Central memory CD8-positive, alpha-beta T cell (primary cell): ENCODE measurements at regions not wholly inside any gene's neighbourhood (a gene's known extent, or its start where the extent isn't known, plus 50 kb on each side); places are given as distances from the start of the nearest gene placed in this dataset.

ENCODE experiments used
- ATAC-seq: fragments of 150-1000 bp; cut with Tn5 transposase; replicated peaks from 2 replicates; pipeline ENCODE4 v1.10.0; 2022; ENCODE audit warnings: mild to moderate bottlenecking, moderate FRiP score, moderate number of reproducible peaks; ENCODE audit not compliant: poor library complexity, severe bottlenecking; ENCODE audit errors: extremely low read depth
- DNase-seq, 2 donors: peaks; one replicate each; pipeline ENCODE4 v3.0.0; 2021; ENCODE audit warnings: low spot score in 2 of 2
- H3K27ac Mint-ChIP-seq: one replicate; pipeline ENCODE4 v1.8.0; 2022; ENCODE audit warnings: low read depth, mild to moderate bottlenecking, moderate library complexity, mixed read lengths
- H3K27me3 Mint-ChIP-seq: one replicate; pipeline ENCODE4 v1.8.0; 2022; ENCODE audit warnings: mixed read lengths
- H3K36me3 Mint-ChIP-seq: one replicate; pipeline ENCODE4 v1.8.0; 2022; ENCODE audit warnings: mild to moderate bottlenecking, moderate library complexity, mixed read lengths; ENCODE audit not compliant: insufficient read depth
- H3K4me1 Mint-ChIP-seq: one replicate; pipeline ENCODE4 v1.8.0; 2022; ENCODE audit warnings: mixed read lengths
- H3K4me3 Mint-ChIP-seq: one replicate; pipeline ENCODE4 v1.8.0; 2022; ENCODE audit warnings: mild to moderate bottlenecking, moderate library complexity, mixed read lengths
- H3K9me3 Mint-ChIP-seq: one replicate; pipeline ENCODE4 v1.8.0; 2022; ENCODE audit warnings: mixed read lengths

DNA sequence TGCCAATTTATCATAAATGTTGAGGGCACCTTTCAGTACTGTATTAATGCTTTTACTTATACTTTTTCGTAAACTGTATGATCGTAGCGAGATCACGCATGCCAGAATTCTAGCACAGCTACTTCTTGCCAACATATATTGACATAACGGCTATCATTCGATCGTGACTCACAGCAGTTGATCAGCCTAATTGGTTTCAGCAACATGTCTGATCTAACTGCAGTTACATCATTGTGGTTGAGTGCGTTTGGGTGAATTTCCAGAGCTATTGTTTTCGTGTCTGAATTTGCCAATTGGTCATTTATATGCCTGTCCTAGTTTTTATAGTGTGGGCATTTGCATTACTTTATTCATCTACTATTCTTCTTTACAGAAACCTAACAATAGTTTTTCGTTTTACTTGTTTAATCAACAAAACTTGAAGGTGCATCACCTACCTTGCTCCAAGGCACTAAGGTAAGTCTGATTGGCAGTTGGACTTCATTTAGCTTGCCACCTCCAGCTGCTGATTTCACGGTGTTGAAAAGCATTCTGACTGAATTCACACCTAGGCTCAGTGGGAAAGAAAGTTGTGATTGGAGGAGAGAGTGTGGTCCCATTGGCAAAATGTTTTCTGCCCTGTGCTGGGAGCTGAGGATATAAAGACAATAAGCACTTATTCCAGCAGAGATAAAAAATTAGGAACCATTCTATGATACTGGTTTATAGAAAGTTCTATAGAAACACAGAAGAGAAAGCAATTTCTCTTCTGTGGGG lies 120.9 kb upstream of the RGMA start:
- peaks cover 20% of the 10 kb centered on the region for H3K27me3 Mint-ChIP-seq
- no peaks in the 10 kb centered on the region for H3K36me3 Mint-ChIP-seq
- DNase-seq (no peak), ATAC-seq (no peak)
- H3K4me3 Mint-ChIP-seq, result no peak overlapping the region
- H3K9me3 Mint-ChIP-seq, result no peaks in the 10 kb centered on the region
- no peaks in the 10 kb centered on the region for H3K4me1 Mint-ChIP-seq
- no peak overlapping the region for H3K27ac Mint-ChIP-seq

DNA sequence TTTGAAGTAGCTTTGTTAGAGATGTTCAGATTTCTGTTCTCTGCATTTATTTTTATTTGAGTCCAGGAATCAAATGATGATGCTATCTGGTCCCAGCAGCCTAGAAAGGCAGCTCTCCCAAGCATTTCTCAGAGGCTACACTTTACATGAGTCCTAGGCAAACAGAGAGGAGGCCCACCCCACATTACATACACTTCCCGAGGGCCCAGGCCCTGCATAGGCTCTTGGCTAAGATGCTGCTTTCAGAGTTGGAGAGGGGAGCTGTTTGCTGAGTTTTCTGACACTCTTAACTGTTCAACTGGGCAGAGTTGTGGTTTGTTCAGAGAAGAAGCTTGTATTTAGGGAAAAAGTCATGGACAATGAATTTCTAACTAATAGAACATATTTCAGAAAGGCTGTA lies 117.9 kb upstream of the RGMA start:
- ATAC-seq, result no peak
- Mint-ChIP-seq H3K9me3 (no peaks in the 10 kb centered on the region), H3K36me3 (no peaks in the 10 kb centered on the region), H3K4me1 (no peaks in the 10 kb centered on the region), H3K4me3 (no peak overlapping the region), H3K27ac (no peak overlapping the region), H3K27me3 (peaks cover 26% of the 10 kb centered on the region)
- DNase-seq, result no peak

DNA sequence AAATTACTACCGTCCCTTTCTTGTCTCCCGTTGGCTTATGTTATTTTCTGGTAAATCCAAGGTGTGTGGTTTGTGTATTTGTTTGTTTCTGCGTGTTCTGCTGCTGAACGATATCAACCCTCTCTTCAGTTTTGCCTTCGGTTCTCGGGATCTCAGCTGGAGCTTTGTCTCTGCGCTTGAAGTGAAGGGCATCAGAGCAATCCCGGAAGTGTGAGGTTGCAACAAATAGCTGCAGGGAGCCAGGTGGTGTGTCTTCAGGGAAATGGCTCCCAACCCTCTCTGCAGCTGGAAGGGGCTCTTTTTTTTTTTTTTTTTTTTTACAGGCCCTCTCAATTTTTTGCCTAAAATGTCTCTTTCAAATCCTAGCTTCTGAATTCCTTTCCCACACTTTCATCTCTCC lies 116.4 kb upstream of the RGMA start:
- Mint-ChIP-seq H3K4me3 (no peak overlapping the region), H3K27me3 (peaks cover 31% of the 10 kb centered on the region), H3K36me3 (no peaks in the 10 kb centered on the region), H3K9me3 (no peaks in the 10 kb centered on the region), H3K4me1 (no peaks in the 10 kb centered on the region), H3K27ac (no peak overlapping the region)
- DNase-seq (no peak), ATAC-seq (no peak)

DNA sequence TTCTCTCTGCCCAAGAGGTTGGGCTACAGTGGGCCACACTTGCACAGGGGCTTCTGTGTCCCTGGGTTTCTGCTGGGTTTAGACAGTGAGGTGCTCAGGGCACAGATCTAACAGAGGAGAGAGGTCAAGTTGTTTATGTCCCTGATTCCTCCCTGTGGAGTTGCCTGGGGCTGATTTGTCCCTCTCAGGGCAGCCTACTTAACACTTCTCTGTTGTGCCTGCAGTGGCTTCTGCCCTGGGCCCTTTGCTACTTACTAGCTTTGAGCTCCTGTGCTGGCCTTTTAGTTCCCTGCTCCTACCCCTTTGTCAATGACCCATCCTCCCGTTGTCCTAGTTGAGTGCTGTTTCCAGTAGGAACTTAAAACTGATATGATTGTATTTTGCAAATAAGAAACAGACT lies 114.0 kb upstream of the RGMA start:
- Mint-ChIP-seq H3K4me1 (no peaks in the 10 kb centered on the region), H3K4me3 (no peak overlapping the region), H3K9me3 (peaks cover 9% of the 10 kb centered on the region), H3K27me3 (peaks cover 55% of the 10 kb centered on the region), H3K36me3 (no peaks in the 10 kb centered on the region), H3K27ac (no peak overlapping the region)
- ATAC-seq (no peak), DNase-seq (no peak)

DNA sequence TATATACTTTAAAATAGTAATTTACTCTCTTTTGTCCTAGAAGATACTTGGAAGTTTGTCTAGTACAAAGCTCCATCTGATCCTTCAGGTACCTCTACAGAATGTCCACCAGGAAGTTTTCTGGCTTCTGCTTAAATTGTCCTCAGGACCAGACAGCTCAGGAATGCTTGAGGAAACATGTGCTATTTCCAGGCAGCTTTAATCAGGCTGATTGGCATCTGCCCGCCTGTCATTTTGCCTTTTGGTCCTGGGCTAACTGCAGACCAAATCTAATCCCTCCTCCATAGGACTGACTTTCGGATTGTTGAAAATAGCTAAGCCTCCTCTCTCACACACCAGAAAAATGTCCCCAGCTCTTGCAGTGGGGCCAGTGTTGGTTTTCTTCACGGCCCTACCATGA lies 113.4 kb upstream of the RGMA start:
- H3K27me3 Mint-ChIP-seq, result peaks cover 59% of the 10 kb centered on the region
- no peaks in the 10 kb centered on the region for H3K4me1 Mint-ChIP-seq
- H3K4me3 Mint-ChIP-seq, result no peak overlapping the region
- H3K9me3 Mint-ChIP-seq, result peaks cover 10% of the 10 kb centered on the region
- no peak for ATAC-seq
- H3K27ac Mint-ChIP-seq, result no peak overlapping the region
- no peaks in the 10 kb centered on the region for H3K36me3 Mint-ChIP-seq
- no peak for DNase-seq

DNA sequence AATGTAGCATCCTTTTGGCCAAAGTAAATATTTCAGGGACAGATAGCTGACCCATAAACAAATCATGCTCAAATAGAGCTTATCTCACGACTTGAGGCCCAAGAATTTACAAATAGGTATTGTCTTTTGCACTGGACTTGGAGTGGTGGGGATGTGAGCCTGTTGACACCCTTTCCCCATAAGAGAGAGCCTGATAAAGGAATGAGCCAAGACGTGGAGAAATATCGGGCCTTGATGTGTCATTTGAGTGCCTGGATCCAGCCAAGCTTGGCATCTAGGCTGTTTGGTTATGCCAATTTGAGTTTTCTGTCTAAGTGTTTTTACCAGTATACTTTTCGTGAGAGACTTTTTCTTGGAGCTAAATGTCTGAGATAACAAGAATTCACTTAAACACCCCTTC lies 112.9 kb upstream of the RGMA start:
- Mint-ChIP-seq H3K27me3 (peaks cover 55% of the 10 kb centered on the region), H3K36me3 (no peaks in the 10 kb centered on the region), H3K27ac (no peak overlapping the region), H3K4me1 (no peaks in the 10 kb centered on the region), H3K4me3 (no peak overlapping the region), H3K9me3 (peaks cover 10% of the 10 kb centered on the region)
- ATAC-seq (no peak), DNase-seq (no peak)

DNA sequence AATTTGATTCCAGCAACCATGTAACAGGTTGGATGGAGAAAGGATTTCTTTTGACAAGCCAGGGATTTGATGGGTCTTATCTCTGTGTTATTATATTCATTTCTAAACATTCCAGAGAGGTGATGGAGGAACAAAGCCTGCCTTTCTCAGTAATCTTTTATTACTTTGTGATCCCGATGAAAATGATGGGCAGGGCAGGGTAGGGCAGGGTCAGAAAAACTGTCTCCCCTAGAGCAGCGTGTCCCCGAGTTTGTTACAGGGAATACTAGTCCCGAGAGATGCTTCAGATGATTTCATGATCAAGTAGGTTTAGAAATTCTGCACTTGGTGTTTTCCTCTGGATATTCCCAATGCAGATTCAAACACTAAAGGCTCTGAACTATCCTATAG lies 111.8 kb upstream of the RGMA start:
- Mint-ChIP-seq H3K27ac (no peak overlapping the region), H3K9me3 (peaks cover 10% of the 10 kb centered on the region), H3K36me3 (no peaks in the 10 kb centered on the region), H3K4me3 (no peak overlapping the region), H3K4me1 (no peaks in the 10 kb centered on the region), H3K27me3 (peaks cover 58% of the 10 kb centered on the region)
- no peak for DNase-seq
- no peak for ATAC-seq

DNA sequence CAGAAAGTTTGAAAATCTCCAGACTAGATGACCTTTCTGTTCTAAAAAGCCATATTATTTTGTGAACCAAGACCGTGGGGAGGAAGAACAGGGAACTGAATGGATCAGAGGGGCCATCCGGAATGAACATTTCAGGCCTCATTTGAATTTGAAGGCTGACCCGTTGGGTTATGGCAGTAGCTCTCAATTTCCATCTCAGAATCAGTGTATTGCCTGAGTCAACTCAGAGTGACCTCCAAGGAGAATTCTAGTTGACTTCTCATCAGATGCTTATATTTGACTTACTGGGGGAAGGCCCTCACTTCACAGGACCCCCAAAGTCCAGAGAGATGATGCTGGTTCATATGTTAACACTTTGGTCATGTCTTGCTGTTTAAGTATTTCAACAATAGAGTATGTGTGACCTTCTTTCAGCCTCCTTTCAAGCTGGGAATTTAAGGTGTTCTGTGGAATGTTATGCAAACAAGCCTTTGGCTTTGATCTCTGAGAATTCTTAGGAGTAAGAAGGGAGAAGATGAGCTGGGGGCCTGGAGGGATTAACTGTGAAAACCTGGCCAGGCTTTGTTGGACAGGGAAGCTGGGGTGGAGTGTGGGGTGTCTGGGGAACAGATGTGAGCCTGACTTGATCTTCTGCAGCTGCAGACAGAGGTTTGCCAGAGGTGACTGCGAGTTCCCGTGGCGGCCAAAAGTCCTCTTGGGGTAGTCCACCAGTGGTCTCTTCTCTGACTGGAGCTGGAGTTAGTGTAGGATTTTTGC lies 111.2 kb upstream of the RGMA start:
- no peak for ATAC-seq
- peaks cover 10% of the 10 kb centered on the region for H3K9me3 Mint-ChIP-seq
- no peak overlapping the region for H3K4me3 Mint-ChIP-seq
- no peak overlapping the region for H3K27ac Mint-ChIP-seq
- H3K36me3 Mint-ChIP-seq, result peaks cover 1% of the 10 kb centered on the region
- no peak for DNase-seq
- H3K4me1 Mint-ChIP-seq, result no peaks in the 10 kb centered on the region
- peaks cover 54% of the 10 kb centered on the region for H3K27me3 Mint-ChIP-seq

DNA sequence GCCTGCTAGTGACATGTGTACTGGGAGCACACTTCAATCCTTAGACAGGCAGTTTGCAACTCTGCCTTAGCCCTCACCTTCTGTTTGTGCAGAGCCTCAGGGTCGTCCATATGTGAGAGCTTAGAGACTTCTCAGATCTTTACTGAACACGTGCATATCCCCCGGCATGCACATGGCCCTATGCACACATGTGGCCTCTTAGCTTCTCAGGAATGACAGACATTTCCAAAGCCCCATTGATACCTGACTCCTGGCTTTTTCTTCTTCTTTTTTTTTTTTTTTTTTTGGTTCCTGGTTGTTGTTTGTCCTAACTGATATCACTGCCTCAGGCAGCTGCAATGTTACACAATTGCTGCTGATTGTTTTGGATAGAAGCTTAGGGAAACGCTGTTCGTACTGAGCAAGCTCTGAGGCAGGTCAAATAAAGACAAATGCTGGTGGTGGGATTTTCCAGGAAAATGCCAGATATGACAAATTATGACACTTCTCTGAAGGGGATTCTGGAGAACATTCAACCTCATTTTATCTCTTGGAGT lies 107.2 kb upstream of the RGMA start:
- Mint-ChIP-seq H3K36me3 (peaks cover 1% of the 10 kb centered on the region), H3K9me3 (peaks cover 10% of the 10 kb centered on the region), H3K27ac (no peak overlapping the region), H3K4me1 (no peaks in the 10 kb centered on the region), H3K4me3 (no peak overlapping the region), H3K27me3 (peaks cover 52% of the 10 kb centered on the region)
- ATAC-seq, result no peak
- no peak for DNase-seq

DNA sequence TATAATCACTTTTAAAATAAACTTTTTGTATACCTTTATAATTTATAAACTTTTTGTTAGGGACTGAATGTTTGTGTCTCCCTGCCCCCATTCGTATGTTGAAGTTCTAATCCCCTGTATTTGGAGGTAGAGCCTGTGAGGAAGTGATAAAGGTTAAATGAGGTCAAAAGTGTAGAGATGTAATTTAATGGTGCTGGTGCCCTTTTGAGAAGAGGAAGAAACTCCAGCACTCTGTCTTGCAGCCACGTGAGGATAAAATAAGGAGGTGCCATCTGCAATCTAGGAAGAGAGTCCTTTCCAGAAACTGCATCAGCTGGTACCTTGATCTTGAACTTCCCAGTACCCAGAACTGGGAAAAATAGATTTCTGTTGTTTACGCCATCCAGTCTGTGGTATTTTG lies 106.1 kb upstream of the RGMA start:
- DNase-seq, result no peak
- H3K27me3 Mint-ChIP-seq, result peaks cover 44% of the 10 kb centered on the region
- H3K4me3 Mint-ChIP-seq, result no peak overlapping the region
- ATAC-seq, result no peak
- peaks cover 10% of the 10 kb centered on the region for H3K9me3 Mint-ChIP-seq
- no peaks in the 10 kb centered on the region for H3K4me1 Mint-ChIP-seq
- H3K27ac Mint-ChIP-seq, result no peak overlapping the region
- peaks cover 1% of the 10 kb centered on the region for H3K36me3 Mint-ChIP-seq

DNA sequence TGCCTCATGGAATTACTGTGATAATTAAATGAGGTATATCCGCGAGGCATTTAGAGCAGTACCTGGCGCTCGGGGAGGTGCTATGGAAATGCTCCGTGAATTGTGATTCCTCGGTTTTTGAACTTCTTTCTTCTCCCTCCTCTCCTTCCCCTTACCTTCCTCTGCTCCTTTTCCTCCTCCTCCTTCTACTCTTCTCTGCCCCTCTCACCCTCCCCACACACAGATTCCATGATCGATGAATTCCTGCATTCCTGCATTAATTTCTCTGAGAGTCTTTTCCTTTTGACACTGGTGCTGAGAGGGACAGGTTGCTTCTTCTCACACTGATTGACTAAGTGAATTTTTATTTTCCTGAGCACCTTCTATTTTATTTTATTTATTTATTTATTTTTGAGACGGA lies 101.2 kb upstream of the RGMA start:
- H3K27ac Mint-ChIP-seq, result no peak overlapping the region
- H3K4me1 Mint-ChIP-seq, result no peaks in the 10 kb centered on the region
- H3K9me3 Mint-ChIP-seq, result no peaks in the 10 kb centered on the region
- no peak overlapping the region for H3K4me3 Mint-ChIP-seq
- H3K27me3 Mint-ChIP-seq, result peaks cover 16% of the 10 kb centered on the region
- ATAC-seq (no peak), DNase-seq (no peak)
- no peaks in the 10 kb centered on the region for H3K36me3 Mint-ChIP-seq

DNA sequence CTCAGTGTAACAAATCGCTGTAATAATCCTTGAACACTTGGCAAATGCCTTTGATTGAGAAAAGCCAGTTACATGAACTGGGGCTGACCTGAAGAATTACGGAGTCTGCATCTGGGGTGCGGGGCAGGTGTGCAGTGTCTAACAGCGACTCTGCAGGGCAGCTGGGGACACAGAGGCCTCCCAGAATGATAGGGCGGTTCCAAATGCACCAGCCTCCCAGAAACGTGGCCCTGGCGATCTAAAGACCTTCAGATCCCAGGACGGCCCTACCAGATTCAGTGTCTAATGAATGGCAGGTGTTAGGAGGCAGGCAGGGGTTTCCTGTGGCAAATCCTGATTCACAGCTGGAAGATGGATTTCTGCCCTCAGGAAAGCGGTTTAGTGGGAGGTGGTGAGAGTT lies 100.5 kb upstream of the RGMA start:
- Mint-ChIP-seq H3K27ac (no peak overlapping the region), H3K4me1 (no peaks in the 10 kb centered on the region), H3K36me3 (no peaks in the 10 kb centered on the region), H3K4me3 (no peak overlapping the region), H3K9me3 (no peaks in the 10 kb centered on the region), H3K27me3 (peaks cover 16% of the 10 kb centered on the region)
- no peak for DNase-seq
- no peak for ATAC-seq

DNA sequence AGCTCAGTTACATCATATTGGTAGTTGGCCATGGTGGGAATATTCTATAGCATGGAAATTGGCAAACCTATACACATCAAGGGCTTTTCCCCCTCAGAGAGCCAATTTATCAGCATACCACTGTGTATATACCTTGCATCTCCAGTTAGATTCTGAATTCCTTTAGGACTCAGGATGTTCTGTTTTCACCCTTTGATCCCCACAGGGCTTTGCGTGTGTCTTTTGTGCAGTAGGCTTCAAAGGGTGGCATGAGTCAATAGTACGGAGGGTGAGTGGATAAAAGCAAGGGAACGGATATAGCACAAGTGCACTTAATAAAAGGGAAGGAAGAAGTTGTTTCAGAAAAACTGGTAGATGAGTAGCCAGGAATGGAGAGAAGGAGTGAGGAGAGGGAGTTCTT lies 99.2 kb upstream of the RGMA start:
- Mint-ChIP-seq H3K4me1 (no peaks in the 10 kb centered on the region), H3K9me3 (no peaks in the 10 kb centered on the region), H3K27ac (no peak overlapping the region), H3K4me3 (no peak overlapping the region), H3K36me3 (no peaks in the 10 kb centered on the region), H3K27me3 (peaks cover 16% of the 10 kb centered on the region)
- no peak for ATAC-seq
- no peak for DNase-seq
